HepG2 (cell line): ENCODE measurements at regions not wholly inside any gene's neighbourhood (a gene's known extent, or its start where the extent isn't known, plus 50 kb on each side); places are given as distances from the start of the nearest gene placed in this dataset.

ENCODE experiments used
- ATF3 ChIP-seq: sonication (generic); formaldehyde crosslinking; IDR thresholded peaks from 2 replicates; pipeline ENCODE4 v1.4.0; 2020; ENCODE audit warnings: missing genetic modification reagents
- HNRNPLL ChIP-seq: fragments of 200-400 bp; formaldehyde crosslinking; IDR thresholded peaks from 2 replicates; pipeline ENCODE4 v1.6.1; 2017; ENCODE audit warnings: mild to moderate bottlenecking, low read depth, low read length; ENCODE audit not compliant: poor library complexity, severe bottlenecking
- RELA ChIP-seq: sonication (generic); formaldehyde crosslinking; IDR thresholded peaks from 2 replicates; pipeline ENCODE4 v1.4.0; 2020; ENCODE audit warnings: missing genetic modification reagents
- THYN1 ChIP-seq: sonication (generic); formaldehyde crosslinking; IDR thresholded peaks from 2 replicates; pipeline ENCODE4 v1.8.1; 2023; ENCODE audit warnings: low read depth, mild to moderate bottlenecking, moderate library complexity, missing genetic modification reagents, borderline replicate concordance
- TRAFD1 ChIP-seq: sonication (generic); formaldehyde crosslinking; IDR thresholded peaks from 2 replicates; pipeline ENCODE4 v1.5.1; 2020; ENCODE audit warnings: missing genetic modification reagents, mild to moderate bottlenecking, borderline replicate concordance
- TSC22D2 ChIP-seq: sonication (generic); formaldehyde crosslinking; IDR thresholded peaks from 2 replicates; pipeline ENCODE4 v1.5.1; 2020; ENCODE audit warnings: missing genetic modification reagents, mild to moderate bottlenecking, borderline replicate concordance
- ZNF34 ChIP-seq: sonication (generic); formaldehyde crosslinking; IDR thresholded peaks from 2 replicates; pipeline ENCODE4 v1.4.0; 2020; ENCODE audit warnings: mild to moderate bottlenecking, missing genetic modification reagents, borderline replicate concordance
- TF ChIP-seq, protein P1 (sequence below): sonication (generic); formaldehyde crosslinking; IDR thresholded peaks from 2 replicates; pipeline ENCODE4 v1.4.0; 2020; ENCODE audit warnings: missing genetic modification reagents, borderline replicate concordance

- no peak for TF ChIP-seq ZNF34 (CRISPR knock-in tag)
- TF ChIP-seq THYN1 (CRISPR knock-in tag), result no peak
- TF ChIP-seq, protein P1, sequence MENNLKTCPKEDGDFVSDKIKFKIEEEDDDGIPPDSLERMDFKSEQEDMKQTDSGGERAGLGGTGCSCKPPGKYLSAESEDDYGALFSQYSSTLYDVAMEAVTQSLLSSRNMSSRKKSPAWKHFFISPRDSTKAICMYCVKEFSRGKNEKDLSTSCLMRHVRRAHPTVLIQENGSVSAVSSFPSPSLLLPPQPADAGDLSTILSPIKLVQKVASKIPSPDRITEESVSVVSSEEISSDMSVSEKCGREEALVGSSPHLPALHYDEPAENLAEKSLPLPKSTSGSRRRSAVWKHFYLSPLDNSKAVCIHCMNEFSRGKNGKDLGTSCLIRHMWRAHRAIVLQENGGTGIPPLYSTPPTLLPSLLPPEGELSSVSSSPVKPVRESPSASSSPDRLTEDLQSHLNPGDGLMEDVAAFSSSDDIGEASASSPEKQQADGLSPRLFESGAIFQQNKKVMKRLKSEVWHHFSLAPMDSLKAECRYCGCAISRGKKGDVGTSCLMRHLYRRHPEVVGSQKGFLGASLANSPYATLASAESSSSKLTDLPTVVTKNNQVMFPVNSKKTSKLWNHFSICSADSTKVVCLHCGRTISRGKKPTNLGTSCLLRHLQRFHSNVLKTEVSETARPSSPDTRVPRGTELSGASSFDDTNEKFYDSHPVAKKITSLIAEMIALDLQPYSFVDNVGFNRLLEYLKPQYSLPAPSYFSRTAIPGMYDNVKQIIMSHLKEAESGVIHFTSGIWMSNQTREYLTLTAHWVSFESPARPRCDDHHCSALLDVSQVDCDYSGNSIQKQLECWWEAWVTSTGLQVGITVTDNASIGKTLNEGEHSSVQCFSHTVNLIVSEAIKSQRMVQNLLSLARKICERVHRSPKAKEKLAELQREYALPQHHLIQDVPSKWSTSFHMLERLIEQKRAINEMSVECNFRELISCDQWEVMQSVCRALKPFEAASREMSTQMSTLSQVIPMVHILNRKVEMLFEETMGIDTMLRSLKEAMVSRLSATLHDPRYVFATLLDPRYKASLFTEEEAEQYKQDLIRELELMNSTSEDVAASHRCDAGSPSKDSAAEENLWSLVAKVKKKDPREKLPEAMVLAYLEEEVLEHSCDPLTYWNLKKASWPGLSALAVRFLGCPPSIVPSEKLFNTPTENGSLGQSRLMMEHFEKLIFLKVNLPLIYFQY (CRISPR knock-in tag), result no peak
- no peak for TF ChIP-seq RELA
- no peak for TF ChIP-seq ATF3 (CRISPR knock-in tag)
- TF ChIP-seq TSC22D2, result no peak
- no peak for TF ChIP-seq TRAFD1 (CRISPR knock-in tag)
- TF ChIP-seq HNRNPLL, result no peak
- TF ChIP-seq, all 625 proteins: peak for 0
Measured at GRCh38 chr1:194903524-194903923, 1704.7 kb downstream of the KCNT2 start (continued).
